ENCODE measurements at regions not wholly inside any gene's neighbourhood (a gene's known extent, or its start where the extent isn't known, plus 50 kb on each side); places are given as distances from the start of the nearest gene placed in this dataset.
A peak's percentile ranks its signal among the peaks of the same experiment; 100 is the strongest.

GRCh38 chr6:105608711-105609374 is 206.0 kb upstream of the PREP start:
- DNase-seq (ENCODE audit: low spot score) = no peak

GRCh38 chr6:105607636-105608621 is 205.0 kb upstream of the PREP start:
- DNase-seq (ENCODE audit: low spot score) = no peak

- DNase-seq (ENCODE audit: low spot score) = no peak
Measured at GRCh38 chr6:105606831-105607463, 204.1 kb upstream of the PREP start.

GRCh38 chr6:105604587-105604884 is 201.7 kb upstream of the PREP start:
- no peak for DNase-seq (ENCODE audit: low spot score)

GRCh38 chr6:105603788-105604586 is 201.1 kb upstream of the PREP start:
- no peak for DNase-seq (ENCODE audit: low spot score)

- peak; percentile 91 for DNase-seq (ENCODE audit: low spot score)
Measured at GRCh38 chr6:105601541-105602236, 198.8 kb upstream of the PREP start.

GRCh38 chr6:105600336-105601260 is 197.7 kb upstream of the PREP start:
- no peak for DNase-seq (ENCODE audit: low spot score)

GRCh38 chr6:105598264-105598663 is 195.4 kb upstream of the PREP start:
- DNase-seq (ENCODE audit: low spot score) = no peak

- DNase-seq (ENCODE audit: low spot score) = no peak
Measured at GRCh38 chr6:105596284-105596755, 193.4 kb upstream of the PREP start.

- DNase-seq (ENCODE audit: low spot score) = no peak
Measured at GRCh38 chr6:105595829-105596228, 192.9 kb upstream of the PREP start.

GRCh38 chr6:105594821-105595220 is 191.9 kb upstream of the PREP start:
- DNase-seq (ENCODE audit: low spot score) = no peak

- DNase-seq (ENCODE audit: low spot score) = no peak
Measured at GRCh38 chr6:105593805-105594671, 191.2 kb upstream of the PREP start.

GRCh38 chr6:105593056-105593690 is 190.3 kb upstream of the PREP start:
- no peak for DNase-seq (ENCODE audit: low spot score)

GRCh38 chr6:105592329-105592728 is 189.4 kb upstream of the PREP start:
- DNase-seq (ENCODE audit: low spot score) = no peak

GRCh38 chr6:105591053-105591452 is 188.2 kb upstream of the PREP start:
- DNase-seq (ENCODE audit: low spot score) = peak; percentile 70

GRCh38 chr6:105588123-105588710 is 185.3 kb upstream of the PREP start:
- DNase-seq (ENCODE audit: low spot score) = no peak

- no peak for DNase-seq (ENCODE audit: low spot score)
Measured at GRCh38 chr6:105587349-105588122, 184.7 kb upstream of the PREP start.
